HFF-Myc (cell line): ENCODE measurements at regions not wholly inside any gene's neighbourhood (a gene's known extent, or its start where the extent isn't known, plus 50 kb on each side); places are given as distances from the start of the nearest gene placed in this dataset.

ENCODE experiments used
- DNase-seq: peaks from one replicate; pipeline ENCODE4 v3.0.0-alpha.2; 2011; ENCODE audit warnings: low read depth; ENCODE audit errors: extremely low read depth
- H3K4me3 ChIP-seq: replicated peaks from 2 replicates; pipeline ENCODE4 v1.5.1; 2011; ENCODE audit warnings: low read depth, mild to moderate bottlenecking, control low read depth, low read length
- TF ChIP-seq, protein P1 (sequence below): IDR thresholded peaks from 2 replicates; pipeline ENCODE4 v1.5.1; 2012; ENCODE audit warnings: mild to moderate bottlenecking, low read depth, low read length, control low read depth; ENCODE audit errors: missing control alignments

DNA sequence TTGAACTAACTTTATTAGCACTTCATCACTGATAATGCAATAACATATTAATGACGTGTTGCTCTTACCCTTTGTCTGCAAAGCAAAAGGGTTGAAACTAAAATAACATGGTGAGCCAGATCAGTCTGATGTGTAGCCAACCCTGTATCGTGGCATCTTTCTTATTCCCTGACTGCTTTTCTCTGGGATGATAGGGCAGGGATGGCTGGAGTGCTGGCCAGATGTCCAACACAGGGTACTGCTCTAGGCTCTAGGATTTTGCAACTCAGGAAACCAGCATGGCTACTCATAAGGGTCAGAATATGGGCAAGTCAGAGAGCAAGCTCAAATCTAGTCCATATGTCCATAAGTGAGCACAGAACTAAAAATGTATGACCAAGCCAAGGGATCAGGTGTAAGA lies 129.1 kb downstream of the SLC17A6 start:
- no peak for DNase-seq
- TF ChIP-seq, protein P1, sequence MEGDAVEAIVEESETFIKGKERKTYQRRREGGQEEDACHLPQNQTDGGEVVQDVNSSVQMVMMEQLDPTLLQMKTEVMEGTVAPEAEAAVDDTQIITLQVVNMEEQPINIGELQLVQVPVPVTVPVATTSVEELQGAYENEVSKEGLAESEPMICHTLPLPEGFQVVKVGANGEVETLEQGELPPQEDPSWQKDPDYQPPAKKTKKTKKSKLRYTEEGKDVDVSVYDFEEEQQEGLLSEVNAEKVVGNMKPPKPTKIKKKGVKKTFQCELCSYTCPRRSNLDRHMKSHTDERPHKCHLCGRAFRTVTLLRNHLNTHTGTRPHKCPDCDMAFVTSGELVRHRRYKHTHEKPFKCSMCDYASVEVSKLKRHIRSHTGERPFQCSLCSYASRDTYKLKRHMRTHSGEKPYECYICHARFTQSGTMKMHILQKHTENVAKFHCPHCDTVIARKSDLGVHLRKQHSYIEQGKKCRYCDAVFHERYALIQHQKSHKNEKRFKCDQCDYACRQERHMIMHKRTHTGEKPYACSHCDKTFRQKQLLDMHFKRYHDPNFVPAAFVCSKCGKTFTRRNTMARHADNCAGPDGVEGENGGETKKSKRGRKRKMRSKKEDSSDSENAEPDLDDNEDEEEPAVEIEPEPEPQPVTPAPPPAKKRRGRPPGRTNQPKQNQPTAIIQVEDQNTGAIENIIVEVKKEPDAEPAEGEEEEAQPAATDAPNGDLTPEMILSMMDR: no peak
- no peak overlapping the region for H3K4me3 ChIP-seq

DNA sequence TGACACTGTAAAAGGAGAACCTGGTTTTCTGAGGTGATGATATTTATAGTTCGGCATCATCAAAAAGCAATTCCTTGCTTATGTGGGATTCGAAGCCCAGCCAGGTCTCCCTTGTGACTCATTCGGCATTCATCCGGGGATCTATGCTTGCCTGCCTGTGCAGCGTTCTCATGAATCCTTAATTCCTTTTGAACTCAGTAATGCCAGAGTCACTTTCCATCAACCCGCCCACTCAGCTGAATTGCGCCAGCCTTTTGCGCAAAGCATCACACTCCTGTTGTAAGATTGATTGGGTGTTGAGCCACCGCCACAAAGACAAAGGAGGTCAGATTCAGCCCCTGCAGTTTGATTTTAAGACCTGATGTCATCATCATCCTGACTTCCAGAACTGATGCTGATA lies 128.6 kb downstream of the SLC17A6 start:
- no peak for DNase-seq
- TF ChIP-seq, protein P1: no peak
- no peak overlapping the region for H3K4me3 ChIP-seq

GRCh38 chr11:22466351-22466750 lies 128.2 kb downstream of the SLC17A6 start:
- TF ChIP-seq, protein P1: no peak
- no peak for DNase-seq
- no peak overlapping the region for H3K4me3 ChIP-seq

- TF ChIP-seq, protein P1: no peak
- no peak for DNase-seq
- H3K4me3 ChIP-seq: no peak overlapping the region
These were observed 127.4 kb downstream of the SLC17A6 start for GRCh38 chr11:22465620-22466019.

DNA sequence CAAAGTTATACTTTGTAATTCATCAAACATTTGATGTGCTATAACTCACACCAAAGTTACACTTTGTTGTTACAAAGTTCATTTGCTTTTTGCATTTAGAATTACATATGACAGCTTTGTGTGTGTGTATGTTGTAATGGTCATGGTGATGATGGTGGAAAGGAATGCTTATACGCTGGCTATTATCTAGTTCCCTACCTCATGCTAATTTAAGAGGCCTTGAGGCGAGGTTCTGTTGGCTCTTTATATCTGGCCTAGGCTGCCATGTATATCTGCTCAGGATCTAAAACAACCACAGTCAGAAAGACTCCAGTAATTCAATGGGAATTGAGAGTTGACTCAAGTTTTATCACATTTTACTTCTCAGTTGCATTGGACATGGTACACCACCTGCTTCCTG lies 123.4 kb downstream of the SLC17A6 start:
- TF ChIP-seq, protein P1: no peak
- H3K4me3 ChIP-seq: no peak overlapping the region
- DNase-seq: no peak

GRCh38 chr11:22460181-22460580 lies 122.0 kb downstream of the SLC17A6 start:
- TF ChIP-seq, protein P1: no peak
- no peak overlapping the region for H3K4me3 ChIP-seq
- no peak for DNase-seq

GRCh38 chr11:22459048-22459447 lies 120.9 kb downstream of the SLC17A6 start:
- TF ChIP-seq, protein P1: no peak
- H3K4me3 ChIP-seq: no peak overlapping the region
- no peak for DNase-seq
